ENCODE measurements at regions not wholly inside any gene's neighbourhood (a gene's known extent, or its start where the extent isn't known, plus 50 kb on each side); places are given as distances from the start of the nearest gene placed in this dataset.
"Not testable (repeated sequence)": the region's sequence is repeated elsewhere in the genome, so short reads cannot be mapped to it uniquely, and the experiment has no call there.

DNA sequence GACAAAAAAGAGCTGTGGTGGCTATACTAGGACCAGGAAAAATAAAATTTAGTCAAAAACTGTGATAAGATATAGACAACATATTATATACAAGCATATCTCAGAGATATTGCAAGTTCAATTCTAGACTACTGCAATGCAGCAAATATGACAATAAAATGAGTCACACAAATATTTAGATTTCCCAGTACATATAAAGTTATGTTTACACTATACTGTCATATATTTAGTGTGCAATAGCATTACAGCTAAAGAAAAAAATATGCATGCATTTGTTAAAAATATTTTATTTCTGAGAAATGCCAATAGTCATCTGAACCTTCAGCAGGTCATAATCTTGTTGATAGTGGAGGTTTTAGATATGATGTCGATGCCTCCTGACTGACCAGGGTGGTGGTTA is 72.1 kb downstream of the AKR1C4 start:
- no peak for DNase-seq (ENCODE audit: low read depth)

DNA sequence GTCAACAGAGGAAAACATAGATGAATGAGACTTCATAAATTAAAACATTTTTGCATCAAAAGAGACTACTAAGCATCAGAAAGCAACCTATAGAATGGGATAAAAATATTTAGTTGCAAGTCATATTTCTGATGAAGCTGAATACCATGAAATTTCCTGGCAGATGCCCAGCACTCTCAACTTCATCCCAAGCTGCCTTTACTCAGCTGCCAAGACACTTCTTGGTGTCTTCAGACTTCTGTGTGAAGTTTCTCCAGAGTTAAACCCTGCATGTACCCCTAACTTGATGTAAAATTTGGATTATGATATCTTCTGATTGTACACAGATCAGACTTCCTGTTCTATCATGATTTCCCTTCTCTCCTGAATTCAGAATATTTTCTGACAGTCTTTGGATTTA is 73.2 kb downstream of the AKR1C4 start:
- DNase-seq (ENCODE audit: low read depth) = no peak

DNA sequence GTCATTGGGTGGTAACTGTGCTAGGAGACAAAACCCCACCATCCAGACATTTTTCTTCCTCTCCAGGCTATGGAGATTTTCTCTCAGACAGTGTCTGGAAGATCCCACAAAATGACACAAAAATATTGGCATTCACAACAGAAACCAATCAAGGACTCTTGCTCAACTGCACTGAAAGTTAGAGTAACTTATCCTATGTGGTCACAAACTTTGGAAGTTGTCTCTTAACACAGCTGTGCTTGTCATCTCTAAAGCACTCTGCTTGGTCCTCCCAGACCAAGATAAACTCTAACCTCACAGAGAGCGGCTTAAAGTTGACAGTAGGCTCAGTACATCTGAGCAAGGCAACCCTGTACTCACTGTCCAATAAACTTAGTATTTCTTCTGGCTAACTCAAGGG is 74.9 kb downstream of the AKR1C4 start:
- no peak for DNase-seq (ENCODE audit: low read depth)

DNA sequence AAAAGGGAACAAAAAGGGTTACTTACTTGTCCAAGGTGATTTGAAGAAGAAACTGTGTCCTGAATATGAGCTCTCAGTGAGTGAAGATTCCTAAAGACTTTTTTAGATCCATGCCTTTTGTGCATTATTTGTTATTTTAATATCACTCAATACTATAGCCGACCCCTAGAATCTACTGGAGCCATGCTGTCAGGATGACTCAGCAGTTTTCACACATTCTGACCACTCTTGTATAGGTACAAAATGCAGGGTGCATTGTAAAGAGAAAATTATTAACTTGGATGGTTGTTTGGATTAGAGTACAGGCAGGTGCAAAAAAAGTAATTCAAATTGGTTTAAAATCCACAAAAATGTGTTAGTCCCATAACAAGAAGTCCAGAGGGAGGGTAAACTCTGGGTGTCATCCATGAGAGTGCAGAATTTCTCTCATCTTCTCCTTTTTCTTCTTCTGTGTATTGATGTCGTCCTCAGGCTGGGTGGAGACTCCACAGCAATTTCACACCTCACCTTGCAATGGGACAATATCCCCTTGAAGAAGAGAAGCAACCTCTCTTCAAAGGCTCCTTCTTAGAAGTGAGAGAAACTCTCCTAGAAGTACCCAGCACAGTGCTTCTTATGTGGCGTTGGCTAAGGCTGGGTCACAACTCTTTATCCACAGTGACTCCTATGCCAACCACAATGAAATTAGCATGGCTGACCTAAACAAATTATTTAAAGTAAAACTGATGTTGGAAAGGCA is 75.6 kb downstream of the AKR1C4 start:
- no peak for DNase-seq (ENCODE audit: low read depth)

DNA sequence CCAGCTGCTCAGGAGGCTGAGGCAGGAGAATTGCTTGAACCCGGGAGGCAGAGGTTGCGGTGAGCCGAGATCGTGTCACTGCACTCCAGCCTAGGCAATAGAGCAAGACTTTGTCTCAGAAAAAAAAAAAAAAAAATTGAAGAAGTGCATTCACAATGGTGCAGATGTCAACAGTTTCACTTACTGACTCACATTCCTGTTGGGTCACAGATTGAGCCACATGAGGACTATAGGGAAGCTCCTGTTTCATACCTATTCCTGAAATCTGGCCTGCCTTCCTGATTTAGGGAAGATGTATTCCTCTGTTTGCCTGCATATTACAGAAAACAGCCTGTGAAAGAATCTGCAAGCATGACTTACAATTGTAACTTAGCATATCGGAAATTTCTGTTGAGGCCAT is 78.2 kb downstream of the AKR1C4 start:
- no peak for DNase-seq (ENCODE audit: low read depth)

DNA sequence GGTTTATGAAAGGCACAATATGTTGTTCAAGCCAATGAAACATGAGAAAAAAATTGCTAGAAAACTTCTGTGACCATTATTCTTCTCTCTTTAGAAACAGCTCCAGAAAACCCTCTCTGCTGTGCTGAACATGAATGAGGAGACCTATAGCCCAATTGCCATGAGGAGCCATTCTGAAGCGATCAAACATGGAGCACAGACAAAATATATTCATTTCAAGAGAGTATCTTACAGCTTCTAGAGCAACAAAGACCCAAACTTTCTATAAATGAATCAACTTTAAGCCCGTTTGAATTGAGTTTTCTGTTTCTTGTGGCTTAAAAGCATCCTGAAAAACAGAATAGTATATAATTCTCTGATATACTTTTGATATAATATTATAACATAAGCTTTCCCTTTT is 83.4 kb upstream of the UCN3 start:
- no peak for DNase-seq (ENCODE audit: low read depth)

DNA sequence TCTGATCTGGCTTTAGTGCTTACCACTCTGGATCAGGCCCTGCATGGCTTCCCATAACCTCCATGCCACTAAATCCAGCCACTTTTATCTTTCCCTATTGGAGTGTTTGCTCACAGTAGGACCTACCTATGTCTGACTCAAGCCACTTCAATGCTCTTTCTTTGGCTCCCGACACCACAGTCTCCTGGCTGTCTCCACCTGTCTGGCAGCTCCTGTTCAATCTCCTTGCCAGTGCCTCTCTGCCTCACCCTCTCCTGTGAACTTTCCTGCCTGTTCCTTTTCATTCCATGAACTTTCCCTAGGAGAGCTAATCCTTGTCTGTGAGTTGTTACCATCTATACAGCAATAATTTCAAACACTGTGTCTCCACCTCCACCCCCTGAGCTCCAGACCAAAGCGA is 82.6 kb upstream of the UCN3 start:
- no peak for DNase-seq (ENCODE audit: low read depth)

DNA sequence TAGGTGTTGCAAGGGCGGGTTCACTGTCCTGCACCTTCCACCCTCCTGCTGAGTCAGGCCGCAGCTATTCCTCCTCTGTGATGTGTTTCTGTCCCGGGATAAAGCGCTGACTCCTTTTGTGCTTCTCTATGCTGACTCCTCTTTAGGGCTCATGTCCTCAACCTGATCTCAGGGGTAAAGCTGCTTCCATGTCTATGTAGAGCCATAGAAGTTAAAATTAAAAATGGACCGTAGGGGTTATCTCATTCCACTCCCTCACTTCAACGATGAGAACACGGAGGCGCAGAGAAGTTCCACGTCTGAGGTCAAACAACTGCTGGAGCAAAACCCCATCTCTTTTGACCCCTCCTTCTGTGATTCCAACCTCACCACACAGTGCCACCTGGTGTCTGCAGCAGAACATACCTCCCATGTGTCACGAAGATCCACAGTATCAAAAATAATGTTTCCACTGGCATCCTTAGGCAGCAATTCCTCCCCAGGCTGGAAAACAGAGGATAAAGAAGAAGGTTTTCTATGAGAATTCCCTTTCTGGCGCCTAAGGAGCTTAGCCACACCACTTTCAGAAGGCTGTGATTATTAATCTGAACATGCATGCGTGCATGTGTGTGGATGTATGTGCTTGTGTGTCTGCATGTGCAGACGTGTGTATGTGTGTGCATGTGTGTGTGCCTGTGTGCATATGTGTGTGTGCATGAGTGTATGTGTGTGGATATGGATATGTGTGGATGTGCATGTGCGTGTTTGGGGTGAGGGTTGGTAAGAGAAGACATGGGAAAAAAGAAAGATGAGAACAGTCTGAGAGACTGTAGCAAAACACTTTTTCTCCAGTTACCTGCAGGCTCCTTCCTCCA is 81.2 kb upstream of the UCN3 start:
- peak; percentile 15 for DNase-seq (ENCODE audit: low read depth)

DNA sequence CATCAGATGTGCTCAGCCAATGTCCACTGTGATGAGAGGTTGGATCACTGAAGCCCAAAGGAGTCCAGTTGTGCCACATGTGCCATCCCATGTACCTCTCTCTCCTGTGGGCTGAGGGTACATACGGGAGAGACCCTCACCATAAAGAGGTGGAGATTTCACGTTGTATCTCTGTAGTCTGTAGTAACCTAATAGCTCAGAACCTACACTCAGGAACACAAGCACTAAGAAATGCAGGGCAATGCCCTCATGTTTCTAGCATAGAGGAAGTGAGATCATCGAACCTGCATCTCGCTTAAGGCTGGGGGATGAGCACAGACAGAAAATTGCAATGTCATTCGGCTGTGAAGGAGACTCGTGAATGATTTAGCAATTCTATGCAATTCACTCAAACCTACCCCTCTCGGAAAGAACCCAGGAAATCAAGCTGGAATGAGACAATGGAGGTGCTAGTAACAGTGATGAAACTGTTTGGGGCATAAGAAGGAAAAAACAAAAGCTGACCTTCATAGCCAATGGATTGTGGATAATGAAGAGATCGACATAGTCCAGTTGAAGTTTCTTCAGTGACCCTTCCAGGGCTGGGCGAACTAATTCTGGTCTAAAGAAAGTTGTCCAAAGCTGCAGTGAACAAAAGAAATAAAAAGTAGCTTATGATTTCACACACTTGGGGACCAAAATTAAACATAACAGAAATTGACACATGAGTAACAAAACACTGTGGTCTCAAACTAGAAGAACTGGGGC is 80.3 kb upstream of the UCN3 start:
- DNase-seq (ENCODE audit: low read depth) = no peak

DNA sequence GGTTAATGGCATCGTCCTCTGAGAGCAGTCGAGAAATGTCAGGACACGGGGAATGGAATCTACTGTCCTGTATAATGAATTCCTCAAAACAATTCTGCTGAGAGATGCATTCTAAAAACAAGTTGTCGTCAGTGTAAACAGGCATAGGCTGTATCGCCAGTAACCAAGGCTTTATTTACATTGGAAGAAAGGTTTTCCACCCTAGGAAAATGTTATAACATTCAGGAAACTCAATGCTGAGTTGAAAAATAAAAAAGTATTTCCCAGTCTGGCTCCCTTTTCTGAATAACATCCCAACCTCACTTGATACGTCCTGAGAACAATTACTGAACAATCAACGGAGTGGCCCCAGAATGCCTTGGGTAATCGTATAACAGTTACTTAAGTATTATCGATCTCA is 79.6 kb upstream of the UCN3 start:
- no peak for DNase-seq (ENCODE audit: low read depth)

DNA sequence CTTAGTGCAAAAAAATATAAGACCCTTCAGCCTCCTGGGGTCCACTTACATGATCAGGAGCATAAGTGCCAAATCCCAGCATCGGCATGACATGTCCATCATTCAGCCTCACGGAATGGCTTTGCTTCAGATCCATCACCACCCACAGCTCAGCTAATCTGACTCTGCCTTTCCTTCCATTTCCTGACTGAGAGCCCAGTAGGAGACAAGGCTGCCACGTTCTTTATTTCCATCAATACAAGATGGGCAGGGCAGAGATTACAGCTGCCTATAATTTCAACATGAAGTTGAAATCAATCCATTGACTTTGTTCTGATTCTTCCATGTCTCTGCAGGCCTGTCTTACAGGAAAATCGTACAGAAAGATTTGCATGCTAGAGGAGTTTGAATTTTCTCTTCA is 76.4 kb upstream of the UCN3 start:
- DNase-seq (ENCODE audit: low read depth) = no peak

DNA sequence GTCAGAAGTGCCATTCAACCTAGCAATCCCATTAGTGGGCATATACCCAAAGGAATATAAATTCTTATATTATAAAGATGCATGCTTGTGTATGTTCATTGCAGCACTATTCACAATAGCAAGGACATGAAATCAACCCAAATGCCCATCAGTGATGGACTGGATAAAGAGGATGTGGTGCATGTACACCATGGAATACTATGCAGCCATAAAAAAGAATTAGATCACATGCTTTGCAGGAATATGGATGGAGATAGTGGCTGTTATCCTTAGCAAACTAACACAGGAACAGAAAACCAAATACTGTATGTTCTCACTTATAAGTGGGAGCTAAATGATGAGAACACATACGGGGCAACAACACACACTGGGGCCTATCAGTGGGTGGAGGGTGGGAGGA is 75.5 kb upstream of the UCN3 start:
- not testable (repeated sequence) for DNase-seq (ENCODE audit: low read depth)

DNA sequence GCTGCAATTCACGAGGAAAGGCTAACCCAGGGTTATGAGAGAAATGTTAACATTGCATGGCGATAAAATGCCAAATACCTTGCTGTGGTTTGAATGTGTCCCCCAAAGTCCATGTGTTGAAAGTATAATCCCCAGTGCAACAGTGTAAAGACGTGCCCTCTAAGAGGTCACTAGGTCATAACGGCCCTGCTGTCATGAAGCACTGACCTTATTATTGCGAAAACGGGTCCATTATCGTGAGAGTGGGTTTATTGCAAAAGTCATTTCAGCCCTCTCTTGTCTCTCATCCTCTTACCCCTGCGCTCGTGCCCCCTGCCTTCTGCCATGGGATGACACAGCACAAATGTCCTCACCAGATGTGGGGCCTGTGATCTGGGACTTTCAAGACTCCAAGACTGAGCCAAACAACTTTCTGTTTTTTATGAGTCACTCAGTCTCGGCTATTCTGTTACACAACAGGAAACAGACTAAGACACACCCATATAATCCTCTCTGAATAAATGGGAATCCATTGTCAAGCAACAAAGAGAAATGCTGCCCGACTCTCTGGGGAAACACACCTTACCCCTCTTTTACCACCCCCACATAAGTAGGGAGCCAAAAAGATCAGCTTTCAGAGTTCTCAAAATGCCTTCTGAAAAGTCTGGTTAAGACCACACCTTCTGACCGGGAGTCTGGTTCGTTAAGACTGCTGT is 73.1 kb upstream of the UCN3 start:
- DNase-seq (ENCODE audit: low read depth) = peak; percentile 57

DNA sequence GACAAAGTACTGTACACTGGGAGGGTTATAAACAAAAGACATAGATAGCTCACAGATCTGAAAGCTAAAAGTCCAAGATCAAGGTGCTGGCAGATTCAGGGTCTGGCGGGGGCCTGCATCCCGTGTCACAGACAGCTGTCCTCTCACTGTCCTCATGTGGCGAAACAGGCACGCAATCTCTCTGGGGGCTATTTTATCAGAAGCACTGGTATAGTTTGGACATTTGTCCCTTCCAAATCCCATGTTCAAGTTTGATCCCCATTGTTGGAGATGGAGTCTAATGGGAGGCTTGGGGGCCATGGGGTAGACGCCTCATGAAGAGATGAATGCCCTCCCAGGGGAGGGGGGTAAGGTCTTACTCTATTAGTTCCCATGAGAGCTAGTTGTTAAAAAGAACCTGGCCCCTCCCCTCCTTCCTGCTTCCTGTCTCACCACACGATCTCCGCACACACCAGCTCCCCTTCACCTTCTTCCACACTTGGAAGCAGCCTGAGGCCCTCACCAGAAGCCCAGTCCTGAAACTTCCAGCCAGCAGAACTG is 72.5 kb upstream of the UCN3 start:
- peak; percentile 50 for DNase-seq (ENCODE audit: low read depth)

DNA sequence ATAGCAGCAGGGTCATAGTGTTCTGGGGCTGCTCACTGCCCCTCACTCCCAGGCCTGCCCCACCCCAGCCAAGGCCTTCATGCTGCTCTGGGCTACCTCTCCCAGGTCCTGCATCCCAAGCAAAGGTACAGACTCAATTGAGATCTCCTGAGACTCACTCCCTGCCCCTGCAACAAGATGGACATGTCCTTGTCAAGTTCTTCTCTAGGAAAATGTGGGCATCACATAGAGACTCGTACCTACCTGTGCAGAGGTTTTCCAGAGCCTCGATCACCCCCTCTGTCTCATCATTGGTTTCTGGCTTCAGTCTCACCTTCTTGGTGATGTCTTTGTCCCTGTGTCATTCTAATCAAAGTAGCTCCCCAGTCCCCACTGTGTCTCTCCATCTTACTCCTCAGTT is 71.8 kb upstream of the UCN3 start:
- not testable (repeated sequence) for DNase-seq (ENCODE audit: low read depth)

DNA sequence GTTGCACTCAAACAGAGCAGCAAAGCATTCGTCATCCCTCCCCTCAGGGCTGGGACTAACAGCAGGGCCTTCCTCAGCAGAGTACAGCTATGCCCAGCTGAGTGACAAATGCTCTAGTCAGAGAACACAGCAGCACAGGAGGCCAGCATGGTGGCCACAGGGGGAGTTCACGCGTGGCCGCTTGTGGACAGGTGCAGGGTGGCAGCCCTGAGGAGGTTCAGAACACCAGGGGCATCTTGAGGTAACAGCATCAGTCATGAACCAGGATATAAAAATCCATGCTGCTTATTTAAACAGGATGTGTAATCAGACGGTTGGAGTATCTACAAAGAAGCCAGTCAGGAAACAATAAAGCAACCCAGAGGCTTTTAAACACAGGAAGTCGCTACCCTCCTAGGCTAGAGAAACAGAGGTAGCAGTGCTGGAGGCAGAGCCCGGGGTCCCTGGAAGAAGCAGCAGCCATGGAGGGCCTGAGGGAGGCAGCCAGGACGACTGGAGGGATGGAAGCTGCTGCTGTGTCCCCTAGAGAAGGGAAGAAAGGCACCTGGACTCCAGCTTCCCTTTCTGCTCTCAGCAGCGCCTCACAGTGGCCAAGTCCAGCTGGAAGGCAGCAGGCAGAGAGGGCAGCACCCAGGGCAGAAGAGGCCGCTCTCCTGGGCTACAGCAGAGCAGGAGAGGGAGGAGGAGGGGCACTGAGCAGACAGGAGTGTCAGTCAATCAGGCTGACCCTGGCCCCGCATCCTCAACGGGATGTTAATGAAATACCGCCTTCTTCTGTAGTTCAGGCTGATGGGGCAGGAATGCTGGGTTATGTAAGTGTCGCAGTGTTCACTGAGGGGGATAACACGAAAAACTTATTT is 70.8 kb upstream of the UCN3 start:
- peak; percentile 50 for DNase-seq (ENCODE audit: low read depth)

DNA sequence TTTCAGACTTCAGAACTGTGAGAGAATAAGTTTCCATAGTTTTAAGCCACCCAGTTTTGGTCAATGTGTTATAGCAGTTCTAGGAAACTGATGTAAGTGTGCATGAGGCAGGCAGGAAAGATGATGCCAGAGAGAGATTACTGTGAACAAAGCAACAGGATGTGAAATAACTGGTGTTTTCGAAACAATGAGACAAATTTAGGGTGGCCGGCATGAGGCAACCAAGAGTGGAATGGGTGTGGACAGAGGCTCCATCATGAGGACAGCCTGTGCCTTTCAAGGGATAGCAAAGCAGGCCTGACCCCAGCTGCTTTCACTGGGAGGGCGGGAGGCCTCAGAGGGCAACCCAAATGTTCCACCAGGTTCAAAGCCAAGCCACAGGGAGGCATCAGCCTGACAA is 67.3 kb upstream of the UCN3 start:
- peak; percentile 6 for DNase-seq (ENCODE audit: low read depth)

DNA sequence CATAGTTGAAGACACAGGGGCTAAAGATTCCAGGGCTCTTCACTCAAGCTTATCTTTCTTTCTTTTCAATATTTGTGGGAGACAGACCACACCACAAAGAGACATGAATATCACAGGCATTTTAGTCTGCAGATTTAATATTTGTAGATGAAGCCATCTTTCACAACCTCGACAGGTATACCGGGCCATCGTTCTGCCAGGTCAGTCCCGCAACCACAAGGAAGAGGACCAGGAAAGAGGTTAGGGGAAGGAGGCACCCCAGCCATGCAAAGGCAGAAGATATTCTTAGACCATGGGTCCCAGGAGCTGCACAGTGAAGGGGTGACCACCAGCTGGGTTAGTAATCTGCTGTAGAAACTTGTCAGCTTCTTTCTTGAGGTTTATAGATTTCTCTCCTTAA is 66.8 kb upstream of the UCN3 start:
- DNase-seq (ENCODE audit: low read depth) = no peak

DNA sequence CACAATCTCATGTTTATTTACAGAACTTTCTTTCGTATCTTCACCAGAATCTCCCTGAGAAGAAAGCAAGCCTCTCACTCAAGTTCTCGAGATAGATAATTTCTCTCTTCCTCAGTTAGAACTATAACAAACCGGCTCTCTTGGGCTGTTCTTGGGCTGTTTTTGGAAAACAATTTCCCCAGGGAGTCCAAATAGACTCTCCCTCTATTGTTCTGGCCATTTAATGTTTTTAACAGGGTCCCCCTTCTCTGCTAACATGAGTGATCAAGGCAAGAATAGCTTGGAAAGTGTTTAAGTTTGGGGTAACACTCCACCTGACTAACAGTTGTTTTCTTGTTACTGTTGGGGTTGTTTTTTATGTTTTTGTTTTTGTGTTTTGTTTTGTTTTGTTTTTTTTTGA is 64.8 kb upstream of the UCN3 start:
- DNase-seq (ENCODE audit: low read depth) = no peak

DNA sequence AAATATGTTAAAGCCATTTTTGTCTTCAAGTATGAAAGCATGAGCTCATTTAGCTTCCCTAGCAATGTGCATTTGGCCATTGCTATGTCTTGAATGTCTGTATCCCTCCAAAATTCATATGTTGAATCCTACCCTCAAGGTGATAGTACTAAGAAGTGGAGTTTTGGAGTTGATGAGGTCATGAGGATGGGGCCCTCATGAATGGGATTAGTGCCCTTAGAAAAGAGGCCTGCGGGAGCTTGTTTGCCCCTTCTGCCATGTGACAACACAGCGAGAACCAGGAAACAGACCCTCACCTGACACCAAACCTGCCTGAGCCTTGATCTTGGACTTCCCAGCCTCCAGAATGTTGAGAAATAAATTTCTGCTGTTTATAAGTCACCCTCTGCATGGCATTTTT is 61.3 kb upstream of the UCN3 start:
- DNase-seq (ENCODE audit: low read depth) = no peak

DNA sequence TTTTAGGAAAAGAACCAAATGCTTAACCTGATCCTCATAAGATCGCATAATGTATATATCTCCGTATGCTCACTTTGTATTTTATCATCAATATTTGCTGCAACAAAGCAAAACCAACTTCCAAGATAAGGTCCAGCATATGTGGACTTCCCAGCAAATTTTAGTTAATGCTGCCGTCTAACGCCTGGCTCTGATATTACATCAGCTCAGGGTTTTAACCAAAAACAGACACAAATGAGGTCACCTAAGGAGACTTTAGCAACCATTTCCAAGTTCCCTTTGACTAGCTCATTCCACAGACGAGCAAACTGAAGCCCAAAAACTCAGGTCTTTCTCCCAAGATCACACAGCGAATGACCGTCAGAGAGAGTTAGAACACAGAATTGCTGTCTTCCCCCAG is 59.4 kb upstream of the UCN3 start:
- DNase-seq (ENCODE audit: low read depth) = no peak
